Fibroblast of villous mesenchyme (primary cell): ENCODE measurements at regions not wholly inside any gene's neighbourhood (a gene's known extent, or its start where the extent isn't known, plus 50 kb on each side); places are given as distances from the start of the nearest gene placed in this dataset.

ENCODE experiments used
- DNase-seq: peaks from one replicate; pipeline ENCODE4 v3.0.0-alpha.2; 2010; ENCODE audit warnings: low read depth
- H3K4me3 ChIP-seq: 2 replicates; pipeline ENCODE4 v1.5.1; 2011; ENCODE audit warnings: low read depth, mild to moderate bottlenecking, low read length
- CTCF ChIP-seq: IDR thresholded peaks from 2 replicates; pipeline ENCODE4 v1.5.1; 2012; ENCODE audit warnings: low read depth, mild to moderate bottlenecking, low read length; ENCODE audit not compliant: insufficient read depth

GRCh38 chr7:24469118-24469517 lies 104.1 kb upstream of the PALS2 start:
- DNase-seq, result no peak
- no peak overlapping the region for H3K4me3 ChIP-seq
- no peak for TF ChIP-seq CTCF

GRCh38 chr7:24472093-24472492 lies 101.2 kb upstream of the PALS2 start:
- no peak overlapping the region for H3K4me3 ChIP-seq
- no peak for DNase-seq
- TF ChIP-seq CTCF, result no peak

- no peak for TF ChIP-seq CTCF
- H3K4me3 ChIP-seq, result no peak overlapping the region
- DNase-seq, result no peak
Observed at GRCh38 chr7:24475166-24475961, 97.9 kb upstream of the PALS2 start.

- DNase-seq, result no peak
- no peak overlapping the region for H3K4me3 ChIP-seq
- no peak for TF ChIP-seq CTCF
Observed at GRCh38 chr7:24476227-24476626, 97.0 kb upstream of the PALS2 start.

GRCh38 chr7:24477398-24478136 lies 95.7 kb upstream of the PALS2 start:
- no peak overlapping the region for H3K4me3 ChIP-seq
- DNase-seq, result peak; percentile 28
- no peak for TF ChIP-seq CTCF

- DNase-seq, result no peak
- no peak overlapping the region for H3K4me3 ChIP-seq
- no peak for TF ChIP-seq CTCF
Observed at GRCh38 chr7:24478137-24478655, 95.1 kb upstream of the PALS2 start.
